AG04450 (cell line): ENCODE measurements at regions not wholly inside any gene's neighbourhood (a gene's known extent, or its start where the extent isn't known, plus 50 kb on each side); places are given as distances from the start of the nearest gene placed in this dataset.

ENCODE experiments used
- CTCF ChIA-PET: fragments of 300-600, 350-600 bp; formaldehyde crosslinking; extraction: SDS; loops from one replicate; lab custom pipeline; 2022; ENCODE audit warnings: antibody characterized with exemption, inconsistent platforms; lab: Charles Lee
- POLR2A ChIA-PET: fragments of 350-600 bp; formaldehyde crosslinking; extraction: SDS; loops from one replicate; lab custom pipeline; 2021; ENCODE audit warnings: antibody characterized with exemption, inconsistent platforms; lab: Yijun Ruan, JAX
- DNase-seq: peaks from one replicate; pipeline ENCODE4 v3.0.0-alpha.2; 2011; ENCODE audit warnings: low read depth, low spot score
- H3K27ac ChIP-seq: one replicate; pipeline ENCODE4 v1.5.1; 2012; ENCODE audit warnings: low read depth, low read length, control low read depth
- H3K27me3 ChIP-seq: one replicate; pipeline ENCODE4 v1.6.0; 2012; ENCODE audit warnings: low read length; ENCODE audit not compliant: control insufficient read depth, insufficient read depth
- H3K4me3 ChIP-seq: 2 replicates; pipeline ENCODE4 v1.5.1; 2011; ENCODE audit warnings: mild to moderate bottlenecking, low read depth, low read length, control low read depth
- H3K9me3 ChIP-seq: 2 replicates; pipeline ENCODE4 v1.5.1; 2012; ENCODE audit warnings: low read length; ENCODE audit not compliant: control insufficient read depth, insufficient read depth
- TF ChIP-seq, protein P1 (sequence below): IDR thresholded peaks from 2 replicates; pipeline ENCODE4 v1.5.1; 2011; ENCODE audit warnings: low read depth, low read length, control low read depth, inconsistent platforms

DNA sequence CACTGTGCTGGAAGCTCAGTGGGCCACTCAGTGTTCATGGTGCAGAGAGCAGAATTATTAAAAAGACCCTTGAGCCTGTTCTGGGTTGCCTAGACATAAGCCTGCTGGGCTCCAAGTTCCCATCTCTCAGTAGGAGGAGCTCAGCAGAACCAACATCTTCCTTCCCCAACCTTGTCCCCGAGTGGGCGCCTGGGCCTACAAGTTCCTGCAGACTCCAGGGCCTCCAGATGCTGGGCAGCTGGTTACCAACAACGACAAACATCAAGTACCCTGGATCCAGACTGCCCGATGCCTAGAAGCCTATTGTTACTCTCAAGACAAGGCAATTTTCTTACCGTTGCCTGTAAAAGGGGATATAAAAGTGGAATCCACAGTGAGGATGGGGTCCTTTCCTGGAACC lies 214.2 kb downstream of the HAUS1 start:
- Histone ChIP-seq H3K27ac (no peak overlapping the region), H3K27me3 (no peaks in the 10 kb centered on the region), H3K9me3 (no peaks in the 10 kb centered on the region), H3K4me3 (no peak overlapping the region)
- CTCF ChIA-PET: no interaction called here
- POLR2A ChIA-PET: no interaction called here
- TF ChIP-seq, protein P1, sequence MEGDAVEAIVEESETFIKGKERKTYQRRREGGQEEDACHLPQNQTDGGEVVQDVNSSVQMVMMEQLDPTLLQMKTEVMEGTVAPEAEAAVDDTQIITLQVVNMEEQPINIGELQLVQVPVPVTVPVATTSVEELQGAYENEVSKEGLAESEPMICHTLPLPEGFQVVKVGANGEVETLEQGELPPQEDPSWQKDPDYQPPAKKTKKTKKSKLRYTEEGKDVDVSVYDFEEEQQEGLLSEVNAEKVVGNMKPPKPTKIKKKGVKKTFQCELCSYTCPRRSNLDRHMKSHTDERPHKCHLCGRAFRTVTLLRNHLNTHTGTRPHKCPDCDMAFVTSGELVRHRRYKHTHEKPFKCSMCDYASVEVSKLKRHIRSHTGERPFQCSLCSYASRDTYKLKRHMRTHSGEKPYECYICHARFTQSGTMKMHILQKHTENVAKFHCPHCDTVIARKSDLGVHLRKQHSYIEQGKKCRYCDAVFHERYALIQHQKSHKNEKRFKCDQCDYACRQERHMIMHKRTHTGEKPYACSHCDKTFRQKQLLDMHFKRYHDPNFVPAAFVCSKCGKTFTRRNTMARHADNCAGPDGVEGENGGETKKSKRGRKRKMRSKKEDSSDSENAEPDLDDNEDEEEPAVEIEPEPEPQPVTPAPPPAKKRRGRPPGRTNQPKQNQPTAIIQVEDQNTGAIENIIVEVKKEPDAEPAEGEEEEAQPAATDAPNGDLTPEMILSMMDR: no peak
- no peak for DNase-seq

DNA sequence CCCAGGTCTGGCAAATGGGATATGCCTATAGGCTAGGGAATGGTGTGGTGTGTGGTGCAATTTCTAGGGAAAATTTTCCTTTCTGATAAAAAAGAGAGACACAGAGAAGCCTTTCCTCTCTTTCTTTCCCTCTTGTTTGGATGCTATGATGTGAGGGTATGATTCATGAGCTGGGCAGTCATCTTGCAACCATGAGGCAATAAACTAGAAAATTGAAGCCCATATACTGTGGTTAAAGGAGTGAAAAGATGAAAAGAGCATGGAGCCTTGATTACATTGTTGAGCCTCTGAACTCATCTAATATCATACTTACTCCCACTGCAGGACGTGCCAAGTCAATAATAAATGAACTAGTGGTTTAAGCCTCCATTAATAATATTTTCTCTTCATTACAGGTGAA lies 215.6 kb downstream of the HAUS1 start:
- H3K9me3 ChIP-seq: no peaks in the 10 kb centered on the region
- TF ChIP-seq, protein P1: no peak
- no peaks in the 10 kb centered on the region for H3K27me3 ChIP-seq
- CTCF ChIA-PET: interaction anchor here (1.4 kb wide), 1 partner anchor 147 kb away, joined by 3 read pairs; no protein-coding TSS in a partner anchor
- POLR2A ChIA-PET: no interaction called here
- no peak overlapping the region for H3K27ac ChIP-seq
- no peak overlapping the region for H3K4me3 ChIP-seq
- DNase-seq: no peak

DNA sequence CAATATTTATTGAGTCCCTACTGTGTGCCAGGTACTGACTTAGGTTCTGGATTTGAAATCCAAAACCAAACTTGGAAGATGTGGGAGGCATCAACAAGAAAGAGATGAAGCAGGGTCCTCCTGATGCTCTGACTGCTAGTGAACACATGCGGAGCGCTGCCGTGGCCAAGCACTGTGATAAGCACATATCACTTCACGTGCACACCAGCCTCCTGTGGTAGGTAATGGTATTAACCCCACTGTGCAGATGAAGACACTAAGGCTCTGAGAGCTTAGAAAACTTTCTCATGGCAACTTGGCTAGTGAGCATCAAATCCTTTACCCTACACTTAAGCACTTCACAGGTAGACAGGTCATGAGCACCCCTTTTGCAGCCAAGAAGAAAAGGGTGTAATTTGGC lies 216.1 kb downstream of the HAUS1 start:
- no peaks in the 10 kb centered on the region for H3K9me3 ChIP-seq
- H3K27me3 ChIP-seq: no peaks in the 10 kb centered on the region
- H3K27ac ChIP-seq: no peak overlapping the region
- CTCF ChIA-PET: interaction anchor here (1.4 kb wide), 1 partner anchor 147 kb away, joined by 3 read pairs; no protein-coding TSS in a partner anchor
- H3K4me3 ChIP-seq: no peak overlapping the region
- POLR2A ChIA-PET: no interaction called here
- no peak for DNase-seq
- TF ChIP-seq, protein P1: no peak

DNA sequence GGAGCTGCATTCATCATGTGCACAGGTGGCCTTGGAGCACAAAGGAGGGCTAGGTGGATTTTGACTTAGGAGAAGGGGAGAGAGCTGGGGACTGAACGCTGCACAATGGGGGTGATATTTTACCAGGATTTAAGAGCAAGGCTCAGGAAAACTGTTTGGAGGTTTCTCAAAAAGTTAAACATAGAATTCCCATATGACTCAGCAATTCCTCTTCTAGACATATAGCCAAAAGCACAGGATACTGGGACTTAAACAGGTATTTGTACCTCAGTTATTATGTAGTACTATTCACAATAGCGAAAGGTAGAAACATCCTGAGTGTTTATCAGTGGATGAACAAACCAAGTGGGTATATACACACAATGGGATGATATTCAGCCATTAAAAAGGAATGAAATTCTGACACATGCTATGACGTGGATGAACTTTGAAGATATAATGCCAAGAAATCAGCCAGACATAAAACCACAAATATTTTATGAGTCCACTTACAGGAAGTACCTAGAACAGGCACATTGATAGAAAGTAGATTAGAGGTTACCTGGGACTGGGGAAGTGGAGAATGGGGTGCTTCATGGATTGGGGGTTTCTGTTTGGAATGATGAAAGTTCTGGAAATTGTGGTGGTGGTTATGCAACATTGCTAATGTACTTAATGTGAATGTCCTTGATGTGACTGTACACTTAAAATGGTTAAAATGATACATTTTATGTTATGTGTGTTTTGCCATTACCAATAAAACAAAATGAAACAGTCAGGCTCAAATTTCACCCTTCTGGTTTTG lies 216.9 kb downstream of the HAUS1 start:
- no peak for DNase-seq
- POLR2A ChIA-PET: no interaction called here
- Histone ChIP-seq H3K4me3 (no peak overlapping the region), H3K27me3 (no peaks in the 10 kb centered on the region), H3K9me3 (no peaks in the 10 kb centered on the region), H3K27ac (no peak overlapping the region)
- TF ChIP-seq, protein P1: no peak
- CTCF ChIA-PET: interaction anchor here (1.0 to 1.4 kb wide), 2 partner anchors 39 to 148 kb away, joined by 3 read pairs; no protein-coding TSS in a partner anchor

DNA sequence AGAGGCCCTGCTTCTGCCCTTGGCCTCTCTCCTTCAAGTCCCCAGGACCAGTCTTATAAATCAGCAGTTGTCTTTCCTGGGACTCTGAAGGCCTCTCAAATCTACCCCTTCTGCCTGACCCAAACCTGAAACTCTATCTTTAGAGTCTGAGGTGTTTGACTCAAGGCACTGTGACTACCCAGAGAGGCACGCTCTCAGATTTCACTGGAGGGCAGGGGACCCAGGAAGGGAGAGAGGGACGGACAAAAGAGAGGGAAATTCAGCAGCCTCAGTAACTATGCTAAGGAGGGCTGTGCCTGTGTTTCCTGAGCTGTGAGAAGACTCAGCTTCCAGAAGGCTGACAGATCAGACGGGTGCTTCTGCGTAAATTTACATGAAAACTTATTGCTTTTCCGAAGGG lies 217.8 kb downstream of the HAUS1 start:
- DNase-seq: no peak
- Histone ChIP-seq H3K27me3 (no peaks in the 10 kb centered on the region), H3K4me3 (no peak overlapping the region), H3K9me3 (no peaks in the 10 kb centered on the region), H3K27ac (no peak overlapping the region)
- TF ChIP-seq, protein P1: no peak
- ChIA-PET POLR2A (no interaction called here), CTCF (no interaction called here)
